GM23248 (cell line): ENCODE measurements at regions not wholly inside any gene's neighbourhood (a gene's known extent, or its start where the extent isn't known, plus 50 kb on each side); places are given as distances from the start of the nearest gene placed in this dataset.
"Not testable (repeated sequence)": the region's sequence is repeated elsewhere in the genome, so short reads cannot be mapped to it uniquely, and the experiment has no call there.

Source experiments
- DNase-seq: peaks from one replicate; pipeline ENCODE4 v3.0.0-alpha.2; 2015
- H2AFZ ChIP-seq: fragments of 200-600 bp; sonication (generic); 2 replicates; pipeline ENCODE4 v1.6.1; 2016; ENCODE audit warnings: antibody characterized with exemption
- H3F3A ChIP-seq: fragments of 200-600 bp; sonication (generic); 2 replicates; pipeline ENCODE4 v1.6.1; 2016; ENCODE audit warnings: mild to moderate bottlenecking, antibody characterized with exemption, mixed run types; ENCODE audit not compliant: insufficient read depth
- H3K27ac ChIP-seq: fragments of 200-600 bp; sonication (generic); 2 replicates; pipeline ENCODE4 v1.5.1; 2016; ENCODE audit warnings: mild to moderate bottlenecking
- H3K27me3 ChIP-seq: fragments of 200-600 bp; sonication (generic); replicated peaks from 2 replicates; pipeline ENCODE4 v1.6.1; 2016; ENCODE audit warnings: mild to moderate bottlenecking; ENCODE audit not compliant: insufficient read depth
- H3K36me3 ChIP-seq: fragments of 200-600 bp; sonication (generic); 2 replicates; pipeline ENCODE4 v1.6.1; 2016; ENCODE audit warnings: low read depth, mild to moderate bottlenecking
- H3K4me1 ChIP-seq: fragments of 200-600 bp; sonication (generic); 2 replicates; pipeline ENCODE4 v1.6.1; 2016; ENCODE audit warnings: mild to moderate bottlenecking; ENCODE audit not compliant: insufficient read depth
- H3K4me2 ChIP-seq: fragments of 200-600 bp; sonication (generic); one replicate; pipeline ENCODE4 v1.6.1; 2016; ENCODE audit warnings: mild to moderate bottlenecking; ENCODE audit not compliant: unreplicated experiment
- H3K4me3 ChIP-seq: fragments of 200-600 bp; sonication (generic); 2 replicates; pipeline ENCODE4 v1.5.1; 2016; ENCODE audit warnings: mild to moderate bottlenecking
- H3K79me2 ChIP-seq: fragments of 200-600 bp; sonication (generic); 2 replicates; pipeline ENCODE4 v1.6.1; 2016; ENCODE audit warnings: mild to moderate bottlenecking; ENCODE audit not compliant: insufficient read depth
- H3K9ac ChIP-seq: fragments of 200-600 bp; sonication (generic); 2 replicates; pipeline ENCODE4 v1.6.1; 2016; ENCODE audit warnings: mild to moderate bottlenecking
- H3K9me2 ChIP-seq: fragments of 200-600 bp; sonication (generic); 2 replicates; pipeline ENCODE4 v1.6.1; 2016; ENCODE audit warnings: mixed run types, mild to moderate bottlenecking, moderate library complexity; ENCODE audit not compliant: insufficient read depth
- H3K9me3 ChIP-seq: fragments of 200-600 bp; sonication (generic); one replicate; pipeline ENCODE4 v1.6.1; 2017; ENCODE audit warnings: low read depth
- H4K20me1 ChIP-seq: fragments of 200-600 bp; sonication (generic); 2 replicates; pipeline ENCODE4 v1.6.0; 2016; ENCODE audit not compliant: insufficient read depth
- EZH2 ChIP-seq: fragments of 200-600 bp; sonication (generic); IDR thresholded peaks from 2 replicates; pipeline ENCODE4 v1.6.1; 2018; ENCODE audit warnings: antibody characterized with exemption, mild to moderate bottlenecking; ENCODE audit not compliant: insufficient read depth, poor library complexity, severe bottlenecking
- EZH2phosphoT487 ChIP-seq: fragments of 200-600 bp; sonication (generic); IDR thresholded peaks from 2 replicates; pipeline ENCODE4 v1.6.1; 2018; ENCODE audit warnings: antibody characterized with exemption, moderate library complexity, mild to moderate bottlenecking, low read depth; ENCODE audit not compliant: insufficient read depth
- WGBS, 2 experiments: methylation state at CpG; one replicate each; pipeline ENCODE4 v1.1.6; 2015 to 2017; ENCODE audit warnings: low lambda C conversion rate in 2 of 2, low coverage in 1 of 2; ENCODE audit errors: missing lambda C conversion rate in 2 of 2; 5-methylcytosine and 5-hydroxymethylcytosine counted together
- in situ Hi-C: fragments of 300-500 bp; cut with MboI; formaldehyde crosslinking; loops from 2 replicates; pipeline ENCODE4 v1.15.0; 2020

GRCh38 chr3:6022621-6023020 is 835.1 kb downstream of the EDEM1 start:
- Histone ChIP-seq H3K27ac (no peak overlapping the region), H3K4me1 (no peaks in the 10 kb centered on the region), H3K4me3 (no peak overlapping the region), H3K9ac (no peak overlapping the region), H4K20me1 (no peaks in the 10 kb centered on the region), H3K4me2 (no peak overlapping the region), H3K36me3 (no peaks in the 10 kb centered on the region), H3K79me2 (no peaks in the 10 kb centered on the region), H2AFZ (no peak overlapping the region), H3K27me3 (no peaks in the 10 kb centered on the region), H3F3A (no peaks in the 10 kb centered on the region), H3K9me3 (no peaks in the 10 kb centered on the region), H3K9me2 (no peaks in the 10 kb centered on the region)
- no peak for DNase-seq
- in situ Hi-C loops = no loop called here
- TF ChIP-seq EZH2phosphoT487 = no peak
- no peak for TF ChIP-seq EZH2

GRCh38 chr3:6025032-6025431 is 835.9 kb upstream of the GRM7 start:
- no peaks in the 10 kb centered on the region for H4K20me1 ChIP-seq
- no peaks in the 10 kb centered on the region for H3K9me3 ChIP-seq
- 11 to 15% methylated on average over 1 of the region's 1 CpG for WGBS, 2 experiments
- H3K4me2 ChIP-seq = no peak overlapping the region
- H3K9me2 ChIP-seq = no peaks in the 10 kb centered on the region
- no peaks in the 10 kb centered on the region for H3K79me2 ChIP-seq
- no peaks in the 10 kb centered on the region for H3K27me3 ChIP-seq
- no peaks in the 10 kb centered on the region for H3F3A ChIP-seq
- no peaks in the 10 kb centered on the region for H3K4me1 ChIP-seq
- H2AFZ ChIP-seq = no peak overlapping the region
- no peak overlapping the region for H3K4me3 ChIP-seq
- H3K36me3 ChIP-seq = no peaks in the 10 kb centered on the region
- no peak overlapping the region for H3K9ac ChIP-seq
- H3K27ac ChIP-seq = no peak overlapping the region
- DNase-seq = no peak
- in situ Hi-C loops = no loop called here
- TF ChIP-seq EZH2 (no peak), EZH2phosphoT487 (no peak)

- H3K36me3 ChIP-seq, H3K27ac ChIP-seq, H3K27me3 ChIP-seq, H3K4me1 ChIP-seq, H3K9me2 ChIP-seq, H3K4me2 ChIP-seq, H3F3A ChIP-seq, H3K9me3 ChIP-seq, H3K4me3 ChIP-seq, in situ Hi-C loops, H3K79me2 ChIP-seq, H4K20me1 ChIP-seq, H2AFZ ChIP-seq, H3K9ac ChIP-seq, DNase-seq: not testable (repeated sequence)
- 2 to 4% methylated on average over 4 of the region's 4 CpGs for WGBS, 2 experiments
Measured at GRCh38 chr3:6030648-6031047, 830.3 kb upstream of the GRM7 start.

GRCh38 chr3:6035626-6036025 is 825.3 kb upstream of the GRM7 start:
- Histone ChIP-seq H3K9ac (no peak overlapping the region), H3K27me3 (no peaks in the 10 kb centered on the region), H3K27ac (no peak overlapping the region), H3K9me2 (no peaks in the 10 kb centered on the region), H4K20me1 (no peaks in the 10 kb centered on the region), H3K36me3 (no peaks in the 10 kb centered on the region), H3K4me1 (no peaks in the 10 kb centered on the region), H3K4me3 (no peak overlapping the region), H2AFZ (no peak overlapping the region), H3K9me3 (no peaks in the 10 kb centered on the region), H3F3A (no peaks in the 10 kb centered on the region), H3K79me2 (no peaks in the 10 kb centered on the region), H3K4me2 (no peak overlapping the region)
- TF ChIP-seq EZH2 (no peak), EZH2phosphoT487 (no peak)
- in situ Hi-C loops = no loop called here
- 18 to 35% methylated on average over 4 to 6 of the region's 6 CpGs for WGBS, 2 experiments
- no peak for DNase-seq

- in situ Hi-C loops = no loop called here
- DNase-seq = no peak
- no peak overlapping the region for H3K27ac ChIP-seq
- no peaks in the 10 kb centered on the region for H3K9me3 ChIP-seq
- no peak overlapping the region for H2AFZ ChIP-seq
- no peaks in the 10 kb centered on the region for H3K27me3 ChIP-seq
- H3F3A ChIP-seq = no peaks in the 10 kb centered on the region
- no peaks in the 10 kb centered on the region for H3K79me2 ChIP-seq
- no peak overlapping the region for H3K4me2 ChIP-seq
- 42 to 48% methylated on average over 3 of the region's 3 CpGs for WGBS, 2 experiments
- H3K4me1 ChIP-seq = no peaks in the 10 kb centered on the region
- no peak overlapping the region for H3K9ac ChIP-seq
- H4K20me1 ChIP-seq = no peaks in the 10 kb centered on the region
- TF ChIP-seq EZH2 (no peak), EZH2phosphoT487 (no peak)
- no peaks in the 10 kb centered on the region for H3K9me2 ChIP-seq
- H3K36me3 ChIP-seq = no peaks in the 10 kb centered on the region
- H3K4me3 ChIP-seq = no peak overlapping the region
Measured at GRCh38 chr3:6039971-6040370, 820.9 kb upstream of the GRM7 start.
